ENCODE measurements at regions not wholly inside any gene's neighbourhood (a gene's known extent, or its start where the extent isn't known, plus 50 kb on each side); places are given as distances from the start of the nearest gene placed in this dataset.

DNA sequence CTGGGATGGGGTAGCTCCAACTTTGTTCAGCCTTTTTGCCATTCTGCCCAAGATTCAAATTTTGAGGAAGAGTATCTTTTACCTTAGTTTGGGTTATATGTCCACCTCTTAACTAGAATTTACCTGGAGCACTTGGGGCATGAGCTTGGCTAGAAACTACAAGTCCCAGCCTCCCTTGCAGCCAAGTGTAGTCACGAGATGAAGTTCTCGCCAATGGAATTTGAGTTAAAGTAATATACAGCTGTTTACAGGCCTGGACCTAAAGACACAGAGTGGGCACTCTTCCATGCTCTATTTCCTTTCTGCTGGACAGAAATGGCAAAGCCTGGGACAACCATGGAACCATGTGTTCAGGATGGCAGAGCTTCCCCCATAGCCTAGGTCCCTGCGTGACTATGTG lies 233.6 kb upstream of the GATB start:
- Histone ChIP-seq H4K20me1 (ENCODE audit: insufficient read depth, poor library complexity, severe bottlenecking) (no peaks in the 10 kb centered on the region), H3K36me3 (replicated peaks; ENCODE audit: insufficient read depth, low read depth) (no peaks in the 10 kb centered on the region), H3K4me1 (ENCODE audit: insufficient read depth) (no peaks in the 10 kb centered on the region), H3K27ac (no peak overlapping the region), H2AFZ (no peak overlapping the region), H3K27me3 (no peaks in the 10 kb centered on the region), H3K4me2 (no peak overlapping the region), H3K9me3 (ENCODE audit: low read depth) (no peaks in the 10 kb centered on the region), H3K9me2 (replicated peaks; ENCODE audit: insufficient read depth) (no peaks in the 10 kb centered on the region), H3K4me3 (no peak overlapping the region), H3K79me2 (no peaks in the 10 kb centered on the region)
- WGBS (ENCODE audit: low lambda C conversion rate, missing lambda C conversion rate): 95% methylated on average over 3 of the region's 3 CpGs
- DNase-seq (ENCODE audit: low spot score): no peak
- TF ChIP-seq EZH2phosphoT487 (IDR thresholded peaks at IDR 0.05; ENCODE audit: low read depth, severe bottlenecking, unreplicated experiment) (no peak), CTCF (IDR thresholded peaks at IDR 0.05; ENCODE audit: poor library complexity) (no peak), EZH2 (IDR thresholded peaks at IDR 0.05; ENCODE audit: borderline replicate concordance) (no peak)

- no peaks in the 10 kb centered on the region for H3K27me3 ChIP-seq
- DNase-seq (ENCODE audit: low spot score): no peak
- H3K9me2 ChIP-seq (replicated peaks; ENCODE audit: insufficient read depth): no peaks in the 10 kb centered on the region
- 72% methylated on average over 8 of the region's 8 CpGs for WGBS (ENCODE audit: low lambda C conversion rate, missing lambda C conversion rate)
- no peak overlapping the region for H3K27ac ChIP-seq
- H2AFZ ChIP-seq: no peak overlapping the region
- no peaks in the 10 kb centered on the region for H3K9me3 ChIP-seq (ENCODE audit: low read depth)
- H3K79me2 ChIP-seq: no peaks in the 10 kb centered on the region
- no peak overlapping the region for H3K4me2 ChIP-seq
- H3K4me3 ChIP-seq: no peak overlapping the region
- H3K36me3 ChIP-seq (replicated peaks; ENCODE audit: insufficient read depth, low read depth): no peaks in the 10 kb centered on the region
- no peaks in the 10 kb centered on the region for H3K4me1 ChIP-seq (ENCODE audit: insufficient read depth)
- H4K20me1 ChIP-seq (ENCODE audit: insufficient read depth, poor library complexity, severe bottlenecking): no peaks in the 10 kb centered on the region
- TF ChIP-seq EZH2 (IDR thresholded peaks at IDR 0.05; ENCODE audit: borderline replicate concordance) (no peak), EZH2phosphoT487 (IDR thresholded peaks at IDR 0.05; ENCODE audit: low read depth, severe bottlenecking, unreplicated experiment) (no peak), CTCF (IDR thresholded peaks at IDR 0.05; ENCODE audit: poor library complexity) (no peak)
Observed at GRCh38 chr4:151993521-151993920, 232.7 kb upstream of the GATB start.

DNA sequence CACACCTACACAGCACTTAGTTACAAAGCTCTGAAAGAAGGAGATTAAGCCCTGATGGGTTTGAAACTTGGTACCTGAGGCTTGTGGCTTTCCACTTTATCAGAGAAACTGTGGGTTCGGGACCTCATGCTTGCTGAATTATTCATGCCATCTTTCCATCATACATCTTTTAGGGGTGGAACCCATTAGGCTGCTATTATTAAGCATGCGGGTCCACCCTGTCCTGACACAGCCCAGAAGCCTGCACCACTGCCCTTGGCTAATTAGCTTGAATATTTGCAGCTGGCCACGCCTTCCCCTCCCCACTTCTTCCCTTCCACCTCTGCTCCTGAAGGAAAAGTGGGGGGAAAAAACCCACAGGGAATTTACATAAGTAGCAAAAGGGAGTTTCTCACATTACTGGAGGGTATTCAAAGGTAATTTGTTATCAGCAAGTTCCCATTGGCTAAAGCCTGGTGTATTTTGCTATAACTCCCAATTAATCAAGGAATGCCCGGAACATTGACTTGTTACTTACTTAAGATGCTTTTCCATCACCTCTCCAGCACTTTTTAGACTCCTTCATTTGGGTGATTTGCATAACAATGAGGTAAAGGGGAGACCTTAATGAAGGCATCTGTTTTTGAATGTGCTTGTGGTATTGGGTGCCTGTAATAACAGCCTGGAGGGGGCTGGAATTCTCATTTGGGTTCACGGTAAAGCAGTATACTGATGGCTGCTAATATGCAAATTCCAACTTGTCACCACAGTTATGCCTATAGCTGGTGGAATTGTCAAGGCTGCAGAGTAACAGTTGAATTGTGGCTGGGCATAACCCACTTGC lies 231.7 kb upstream of the GATB start:
- H3K27me3 ChIP-seq: no peaks in the 10 kb centered on the region
- no peak for DNase-seq (ENCODE audit: low spot score)
- 77% methylated on average over 5 of the region's 5 CpGs for WGBS (ENCODE audit: low lambda C conversion rate, missing lambda C conversion rate)
- no peaks in the 10 kb centered on the region for H3K36me3 ChIP-seq (replicated peaks; ENCODE audit: insufficient read depth, low read depth)
- H3K4me1 ChIP-seq (ENCODE audit: insufficient read depth): no peaks in the 10 kb centered on the region
- H3K27ac ChIP-seq: no peak overlapping the region
- no peak overlapping the region for H2AFZ ChIP-seq
- H3K79me2 ChIP-seq: no peaks in the 10 kb centered on the region
- H4K20me1 ChIP-seq (ENCODE audit: insufficient read depth, poor library complexity, severe bottlenecking): no peaks in the 10 kb centered on the region
- no peak overlapping the region for H3K4me2 ChIP-seq
- H3K4me3 ChIP-seq: no peak overlapping the region
- no peaks in the 10 kb centered on the region for H3K9me3 ChIP-seq (ENCODE audit: low read depth)
- TF ChIP-seq EZH2phosphoT487 (IDR thresholded peaks at IDR 0.05; ENCODE audit: low read depth, severe bottlenecking, unreplicated experiment): no peak
- TF ChIP-seq EZH2 (IDR thresholded peaks at IDR 0.05; ENCODE audit: borderline replicate concordance): no peak
- no peak for TF ChIP-seq CTCF (IDR thresholded peaks at IDR 0.05; ENCODE audit: poor library complexity)
- H3K9me2 ChIP-seq (replicated peaks; ENCODE audit: insufficient read depth): no peaks in the 10 kb centered on the region

Measured in hepatocyte (in vitro differentiated cells).